ENCODE measurements at regions not wholly inside any gene's neighbourhood (a gene's known extent, or its start where the extent isn't known, plus 50 kb on each side); places are given as distances from the start of the nearest gene placed in this dataset.

- no peaks in the 10 kb centered on the region for H3K4me1 Mint-ChIP-seq
- no peaks in the 10 kb centered on the region for H3K36me3 Mint-ChIP-seq
- no peaks in the 10 kb centered on the region for H3K27me3 Mint-ChIP-seq (ENCODE audit: low read depth in 3 of 3)
- H3K27ac Mint-ChIP-seq: no peak overlapping the region
- DNase-seq: no peak
- peaks cover 3 to 23% (median 11%) of the 10 kb centered on the region in 6 donors for H3K9me3 Mint-ChIP-seq
- H3K4me3 Mint-ChIP-seq: no peak overlapping the region
These were observed 158.0 kb upstream of the PCDH10 start for GRCh38 chr4:132991111-132991510.

GRCh38 chr4:132992686-132993085 is 156.4 kb upstream of the PCDH10 start:
- no peak overlapping the region for H3K27ac Mint-ChIP-seq
- H3K4me1 Mint-ChIP-seq: no peaks in the 10 kb centered on the region
- H3K4me3 Mint-ChIP-seq: no peak overlapping the region
- no peaks in the 10 kb centered on the region for H3K27me3 Mint-ChIP-seq (ENCODE audit: low read depth in 3 of 3)
- no peak for DNase-seq
- peaks cover 3 to 37% (median 18%) of the 10 kb centered on the region in 6 donors for H3K9me3 Mint-ChIP-seq
- no peaks in the 10 kb centered on the region for H3K36me3 Mint-ChIP-seq

- no peak for DNase-seq
- Mint-ChIP-seq H3K9me3 (peaks cover 0 to 37% (median 21%) of the 10 kb centered on the region in 6 donors), H3K27me3 (ENCODE audit: low read depth in 3 of 3) (no peaks in the 10 kb centered on the region), H3K36me3 (no peaks in the 10 kb centered on the region), H3K4me3 (no peak overlapping the region), H3K4me1 (no peaks in the 10 kb centered on the region), H3K27ac (no peak overlapping the region)
These were observed 150.4 kb upstream of the PCDH10 start for GRCh38 chr4:132998585-132999230.

- peaks cover 0 to 37% (median 20%) of the 10 kb centered on the region in 6 donors for H3K9me3 Mint-ChIP-seq
- H3K27ac Mint-ChIP-seq: no peak overlapping the region
- H3K4me1 Mint-ChIP-seq: no peaks in the 10 kb centered on the region
- no peaks in the 10 kb centered on the region for H3K27me3 Mint-ChIP-seq (ENCODE audit: low read depth in 3 of 3)
- DNase-seq: no peak
- H3K4me3 Mint-ChIP-seq: no peak overlapping the region
- H3K36me3 Mint-ChIP-seq: no peaks in the 10 kb centered on the region
These were observed 149.1 kb upstream of the PCDH10 start for GRCh38 chr4:133000012-133000411.

- Mint-ChIP-seq H3K27ac (no peak overlapping the region), H3K4me1 (no peaks in the 10 kb centered on the region), H3K36me3 (no peaks in the 10 kb centered on the region), H3K27me3 (ENCODE audit: low read depth in 3 of 3) (peaks cover 0 to 2% (median 0%) of the 10 kb centered on the region in 3 donors), H3K9me3 (peaks cover 0 to 34% (median 17%) of the 10 kb centered on the region in 6 donors), H3K4me3 (no peak overlapping the region)
- no peak for DNase-seq
These were observed 145.9 kb upstream of the PCDH10 start for GRCh38 chr4:133003169-133003568.

- Mint-ChIP-seq H3K9me3 (peaks cover 4 to 29% (median 16%) of the 10 kb centered on the region in 6 donors), H3K27me3 (ENCODE audit: low read depth in 3 of 3) (no peaks in the 10 kb centered on the region), H3K4me1 (no peaks in the 10 kb centered on the region), H3K27ac (no peak overlapping the region), H3K36me3 (no peaks in the 10 kb centered on the region), H3K4me3 (no peak overlapping the region)
- DNase-seq: no peak
These were observed 134.5 kb upstream of the PCDH10 start for GRCh38 chr4:133014473-133015135.

- no peak overlapping the region for H3K4me3 Mint-ChIP-seq
- H3K27ac Mint-ChIP-seq: no peak overlapping the region
- H3K27me3 Mint-ChIP-seq (ENCODE audit: low read depth in 3 of 3): peaks cover 0 to 1% (median 0%) of the 10 kb centered on the region in 3 donors
- peaks cover 13 to 45% (median 30%) of the 10 kb centered on the region in 6 donors for H3K9me3 Mint-ChIP-seq
- H3K36me3 Mint-ChIP-seq: no peaks in the 10 kb centered on the region
- no peaks in the 10 kb centered on the region for H3K4me1 Mint-ChIP-seq
- no peak for DNase-seq
These were observed 103.8 kb upstream of the PCDH10 start for GRCh38 chr4:133045288-133045687.

- Mint-ChIP-seq H3K27ac (no peak overlapping the region), H3K9me3 (peaks cover 15 to 44% (median 29%) of the 10 kb centered on the region in 6 donors), H3K4me3 (no peak overlapping the region), H3K36me3 (no peaks in the 10 kb centered on the region), H3K27me3 (ENCODE audit: low read depth in 3 of 3) (peaks cover 0 to under 1% (median 0%) of the 10 kb centered on the region in 3 donors), H3K4me1 (no peaks in the 10 kb centered on the region)
- DNase-seq: no peak
These were observed 102.9 kb upstream of the PCDH10 start for GRCh38 chr4:133046156-133046555.

GRCh38 chr4:133058701-133059100 is 90.4 kb upstream of the PCDH10 start:
- H3K4me3 Mint-ChIP-seq: no peak overlapping the region

GRCh38 chr4:133059117-133059516 is 90.0 kb upstream of the PCDH10 start:
- Mint-ChIP-seq H3K27me3 (ENCODE audit: low read depth in 3 of 3) (no peaks in the 10 kb centered on the region), H3K4me3 (no peak overlapping the region), H3K36me3 (no peaks in the 10 kb centered on the region), H3K4me1 (no peaks in the 10 kb centered on the region), H3K27ac (no peak overlapping the region), H3K9me3 (peaks cover 3 to 25% (median 6%) of the 10 kb centered on the region in 6 donors)
- DNase-seq: no peak

More at GRCh38 chr4:133058701-133059100, 90.4 kb upstream of the PCDH10 start:
- Mint-ChIP-seq H3K27ac (no peak overlapping the region), H3K9me3 (peaks cover 2 to 26% (median 6%) of the 10 kb centered on the region in 6 donors), H3K27me3 (ENCODE audit: low read depth in 3 of 3) (no peaks in the 10 kb centered on the region), H3K4me1 (no peaks in the 10 kb centered on the region), H3K36me3 (no peaks in the 10 kb centered on the region)
- no peak for DNase-seq

- DNase-seq: no peak
- no peak overlapping the region for H3K27ac Mint-ChIP-seq
- no peaks in the 10 kb centered on the region for H3K4me1 Mint-ChIP-seq
These were observed 86.2 kb upstream of the PCDH10 start for GRCh38 chr4:133062851-133063250.

GRCh38 chr4:133068083-133068482 is 81.0 kb upstream of the PCDH10 start:
- Mint-ChIP-seq H3K4me3 (no peak overlapping the region), H3K27ac (no peak overlapping the region), H3K27me3 (ENCODE audit: low read depth in 3 of 3) (peaks cover 0 to 4% (median 0%) of the 10 kb centered on the region in 3 donors), H3K4me1 (no peaks in the 10 kb centered on the region), H3K9me3 (peaks cover 17 to 61% (median 32%) of the 10 kb centered on the region in 6 donors), H3K36me3 (no peaks in the 10 kb centered on the region)
- DNase-seq: no peak

More at GRCh38 chr4:133062851-133063250, 86.2 kb upstream of the PCDH10 start:
- no peaks in the 10 kb centered on the region for H3K36me3 Mint-ChIP-seq
- peaks cover 7 to 30% (median 14%) of the 10 kb centered on the region in 6 donors for H3K9me3 Mint-ChIP-seq
- H3K27me3 Mint-ChIP-seq (ENCODE audit: low read depth in 3 of 3): no peaks in the 10 kb centered on the region
- H3K4me3 Mint-ChIP-seq: no peak overlapping the region

- no peak for DNase-seq
- Mint-ChIP-seq H3K4me3 (no peak overlapping the region), H3K36me3 (no peaks in the 10 kb centered on the region), H3K4me1 (no peaks in the 10 kb centered on the region), H3K27ac (no peak overlapping the region), H3K9me3 (peaks cover 9 to 42% (median 15%) of the 10 kb centered on the region in 6 donors), H3K27me3 (ENCODE audit: low read depth in 3 of 3) (no peaks in the 10 kb centered on the region)
These were observed 67.8 kb upstream of the PCDH10 start for GRCh38 chr4:133081246-133081645.

GRCh38 chr4:133084421-133084820 is 64.7 kb upstream of the PCDH10 start:
- H3K9me3 Mint-ChIP-seq: peaks cover 7 to 18% (median 9%) of the 10 kb centered on the region in 6 donors
- no peaks in the 10 kb centered on the region for H3K4me1 Mint-ChIP-seq
- no peak overlapping the region for H3K27ac Mint-ChIP-seq
- no peaks in the 10 kb centered on the region for H3K36me3 Mint-ChIP-seq
- DNase-seq: no peak
- H3K4me3 Mint-ChIP-seq: no peak overlapping the region
- H3K27me3 Mint-ChIP-seq (ENCODE audit: low read depth in 3 of 3): peaks cover 0 to 1% (median 0%) of the 10 kb centered on the region in 3 donors

Measured in immature natural killer cell (primary cell).